GM12878 (cell line): ENCODE measurements at regions not wholly inside any gene's neighbourhood (a gene's known extent, or its start where the extent isn't known, plus 50 kb on each side); places are given as distances from the start of the nearest gene placed in this dataset.

Experiments
- ATAC-seq: fragments of 200-7000 bp; cut with Tn5 transposase; 3 replicates; pipeline ENCODE4 v1.9.1; 2020; ENCODE audit warnings: mild to moderate bottlenecking, moderate library complexity
- BruUV-seq: library from RNA; stranded (reverse); fragments of 400-500 nt; replicated peaks from 2 replicates; lab custom pipeline; 2021; lab: Mats Ljungman, UMichigan
- CTCF ChIA-PET: fragments of 300-600 bp; sonication (Branson Sonifier 250); formaldehyde crosslinking; extraction: SDS; loops from one replicate; lab custom pipeline; 2021; ENCODE audit warnings: inconsistent platforms; lab: Yijun Ruan, JAX
- POLR2A ChIA-PET: fragments of 350-600 bp; formaldehyde crosslinking; extraction: SDS; loops from one replicate; lab custom pipeline; 2021; ENCODE audit warnings: inconsistent platforms; lab: Charles Lee
- RAD21 ChIA-PET: fragments of 300-600 bp; sonication (Branson Sonifier 250); formaldehyde crosslinking; loops from one replicate; lab custom pipeline; 2023; ENCODE audit warnings: antibody characterized with exemption; ENCODE audit not compliant: unreplicated experiment; lab: Charles Lee
- SMC1A ChIA-PET: fragments of 300-600 bp; sonication (Branson Sonifier 250); formaldehyde crosslinking; loops from one replicate; lab custom pipeline; 2023; ENCODE audit not compliant: unreplicated experiment, uncharacterized antibody; lab: Charles Lee
- DNase-seq: peaks from one replicate; pipeline ENCODE4 v3.0.0-alpha.2; 2011; ENCODE audit warnings: low read depth, low spot score
- FAIRE-seq: peaks from 3 replicates; lab custom pipeline; 2011; peaks lifted over from hg19 to GRCh38; lab: Jason Lieb, UNC
- H2AFZ ChIP-seq: 2 replicates; pipeline ENCODE4 v1.6.0; 2011; ENCODE audit warnings: low read depth, low read length, control low read depth; ENCODE audit not compliant: control insufficient read depth
- H3K27ac ChIP-seq: 2 replicates; pipeline ENCODE4 v1.5.1; 2011; ENCODE audit warnings: control low read depth; ENCODE audit not compliant: control insufficient read depth, insufficient read depth
- H3K27me3 ChIP-seq, 2 experiments: replicated peaks in 1 of 2; 2 replicates each; pipeline versions ENCODE4 v1.6.0 to v1.6.1; 2011; ENCODE audit warnings: low read length in 1 of 2; ENCODE audit not compliant: control insufficient read depth in 2 of 2, insufficient read depth in 2 of 2
- H3K36me3 ChIP-seq, 2 experiments: 2 replicates each; pipeline ENCODE4 v1.5.1; 2011; ENCODE audit warnings: low read length in 1 of 2; ENCODE audit not compliant: control insufficient read depth in 2 of 2, insufficient read depth in 2 of 2
- H3K4me1 ChIP-seq: 2 replicates; pipeline ENCODE4 v1.6.1; 2011; ENCODE audit warnings: mild to moderate bottlenecking, low read length, moderate library complexity, mixed read lengths; ENCODE audit not compliant: control insufficient read depth, insufficient read depth
- H3K4me2 ChIP-seq: 2 replicates; pipeline ENCODE4 v1.6.0; 2011; ENCODE audit warnings: control low read depth; ENCODE audit not compliant: control insufficient read depth, insufficient read depth
- H3K4me3 ChIP-seq: fragments of 200-600 bp; sonication (generic); 2 replicates; pipeline ENCODE4 v1.5.1; 2016
- H3K79me2 ChIP-seq: 2 replicates; pipeline ENCODE4 v1.6.0; 2011; ENCODE audit warnings: low read length; ENCODE audit not compliant: control insufficient read depth, insufficient read depth
- H3K9ac ChIP-seq: 2 replicates; pipeline ENCODE4 v1.8.0; 2011; ENCODE audit warnings: low read length, control low read depth, mixed read lengths; ENCODE audit not compliant: control insufficient read depth, insufficient read depth
- H3K9me3 ChIP-seq: replicated peaks from 3 replicates; pipeline ENCODE4 v1.5.1; 2011; ENCODE audit warnings: mild to moderate bottlenecking, low read length; ENCODE audit not compliant: control insufficient read depth, insufficient read depth
- H4K20me1 ChIP-seq: 2 replicates; pipeline ENCODE4 v1.6.0; 2011; ENCODE audit not compliant: control insufficient read depth, insufficient read depth
- ATF2 ChIP-seq: IDR thresholded peaks from 2 replicates; pipeline ENCODE4 v1.6.1; 2012; ENCODE audit warnings: low read length, inconsistent platforms
- ATF3 ChIP-seq: IDR thresholded peaks from 2 replicates; pipeline ENCODE4 v1.6.1; 2011; ENCODE audit warnings: low read depth, mild to moderate bottlenecking, low read length, moderate library complexity, borderline replicate concordance; ENCODE audit errors: extremely low read depth
- BMI1 ChIP-seq: fragments of 450-650 bp; IDR thresholded peaks from 2 replicates; pipeline ENCODE4 v1.6.1; 2016; ENCODE audit warnings: mild to moderate bottlenecking, moderate library complexity, borderline replicate concordance
- CREB1 ChIP-seq: IDR thresholded peaks from 2 replicates; pipeline ENCODE4 v1.6.1; 2012; ENCODE audit warnings: low read depth, mild to moderate bottlenecking, inconsistent platforms
- CUX1 ChIP-seq: IDR thresholded peaks from 2 replicates; pipeline ENCODE4 v1.6.1; 2012; ENCODE audit warnings: improper control_type of control experiment, low read depth, low read length; ENCODE audit not compliant: insufficient replicate concordance
- GABPA ChIP-seq: IDR thresholded peaks from 2 replicates; pipeline ENCODE4 v1.6.1; 2014; ENCODE audit warnings: antibody characterized with exemption, low read depth, mild to moderate bottlenecking, inconsistent platforms
- IRF3 ChIP-seq: fragments of 450-650 bp; IDR thresholded peaks from 2 replicates; pipeline ENCODE4 v1.6.1; 2014; ENCODE audit warnings: mild to moderate bottlenecking
- JUND ChIP-seq: IDR thresholded peaks from 2 replicates; pipeline ENCODE4 v1.6.1; 2012; ENCODE audit warnings: low read depth, mild to moderate bottlenecking, low read length, improper control_type of control experiment, moderate library complexity
- LARP7 ChIP-seq: fragments of 450-650 bp; IDR thresholded peaks from 2 replicates; pipeline ENCODE4 v1.6.1; 2017; ENCODE audit warnings: mild to moderate bottlenecking
- MEF2B ChIP-seq: fragments of 450-650 bp; IDR thresholded peaks from 2 replicates; pipeline ENCODE4 v1.6.1; 2018; ENCODE audit warnings: mild to moderate bottlenecking, moderate library complexity; ENCODE audit not compliant: partially characterized antibody, poor library complexity, severe bottlenecking
- MTA2 ChIP-seq: fragments of 450-650 bp; IDR thresholded peaks from 2 replicates; pipeline ENCODE4 v1.6.1; 2016; ENCODE audit warnings: low read depth, mild to moderate bottlenecking, moderate library complexity
- MXI1 ChIP-seq: fragments of 150-350 bp; IDR thresholded peaks from 2 replicates; pipeline ENCODE4 v1.6.1; 2011; ENCODE audit warnings: low read depth, mild to moderate bottlenecking, inconsistent platforms, low read length, improper control_type of control experiment
- NBN ChIP-seq: fragments of 450-650 bp; IDR thresholded peaks from 2 replicates; pipeline ENCODE4 v1.6.1; 2016
- REST ChIP-seq: IDR thresholded peaks from 2 replicates; pipeline ENCODE4 v1.6.1; 2012; ENCODE audit warnings: mild to moderate bottlenecking, low read depth, low read length
- ZBED1 ChIP-seq: IDR thresholded peaks from 2 replicates; pipeline ENCODE4 v1.6.1; 2016; ENCODE audit warnings: borderline replicate concordance
- in situ Hi-C: fragments of 300-500 bp; cut with MboI; formaldehyde crosslinking; loops from 9 replicates; pipeline ENCODE4 v1.14.3; 2018; ENCODE audit warnings: mixed read lengths
- intact Hi-C: fragments of 100-400 bp; cut with micrococcal nuclease; formaldehyde crosslinking; loops from one replicate; pipeline ENCODE4 v1.14.2; 2022; ENCODE audit not compliant: unreplicated experiment

- H3K4me1 ChIP-seq = no peaks in the 10 kb centered on the region
- no peaks in the 10 kb centered on the region for H3K79me2 ChIP-seq
- BruUV-seq = no TSS peak
- intact Hi-C loops (no loop called here), in situ Hi-C loops (no loop called here)
- H3K4me3 ChIP-seq = no peak overlapping the region
- H3K27me3 ChIP-seq = no peaks in the 10 kb centered on the region
- ChIA-PET SMC1A (no interaction called here), POLR2A (no interaction called here), RAD21 (no interaction called here), CTCF (no interaction called here)
- no peaks in the 10 kb centered on the region for H3K36me3 ChIP-seq
- H2AFZ ChIP-seq = no peak overlapping the region
- H3K9ac ChIP-seq = no peak overlapping the region
- DNase-seq (no peak), FAIRE-seq (no peak), ATAC-seq (no peak)
- no peak overlapping the region for H3K27ac ChIP-seq
- H3K4me2 ChIP-seq = no peak overlapping the region
- no peaks in the 10 kb centered on the region for H4K20me1 ChIP-seq
- no peaks in the 10 kb centered on the region for H3K9me3 ChIP-seq
- TF ChIP-seq NBN (no peak), CUX1 (no peak), BMI1 (no peak), ZBED1 (no peak), REST (no peak), ATF2 (no peak), ATF3 (no peak), GABPA (no peak), MXI1 (no peak), LARP7 (no peak), MEF2B (no peak), IRF3 (no peak), CREB1 (no peak), MTA2 (no peak), JUND (no peak)
These were observed 60.9 kb upstream of the COL1A2 start for GRCh38 chr7:94333810-94334209.
